HEK293T (cell line): ENCODE measurements at regions not wholly inside any gene's neighbourhood (a gene's known extent, or its start where the extent isn't known, plus 50 kb on each side); places are given as distances from the start of the nearest gene placed in this dataset.

ENCODE experiments used
- BHLHE40 ChIP-seq: fragments of 450-650 bp; IDR thresholded peaks from 2 replicates; pipeline ENCODE4 v1.6.1; 2016; ENCODE audit warnings: mild to moderate bottlenecking, moderate library complexity, borderline replicate concordance
- ZNF384 ChIP-seq: fragments of 450-650 bp; IDR thresholded peaks from 2 replicates; pipeline ENCODE4 v1.6.1; 2016

- TF ChIP-seq ZNF384 (no peak), BHLHE40 (no peak)
These were observed 75.6 kb upstream of the EFEMP1 start for GRCh38 chr2:55999231-55999630.
